Smooth muscle cell (in vitro differentiated cells): ENCODE measurements at regions not wholly inside any gene's neighbourhood (a gene's known extent, or its start where the extent isn't known, plus 50 kb on each side); places are given as distances from the start of the nearest gene placed in this dataset.

ENCODE experiments used
- DNase-seq: peaks from one replicate; lab custom pipeline; 2025; ENCODE audit not compliant: unreplicated experiment; lab: John Stamatoyannopoulos, UW
- H2AFZ ChIP-seq: fragments of 200-600 bp; sonication (generic); 2 replicates; pipeline ENCODE4 v1.6.0; 2016; ENCODE audit warnings: antibody characterized with exemption, low read depth, mild to moderate bottlenecking
- H3F3A ChIP-seq: fragments of 200-600 bp; sonication (generic); 2 replicates; pipeline ENCODE4 v1.6.0; 2017; ENCODE audit warnings: antibody characterized with exemption, low read depth
- H3K27ac ChIP-seq: fragments of 200-600 bp; sonication (generic); 2 replicates; pipeline ENCODE4 v1.5.1; 2016; ENCODE audit warnings: low read depth, mild to moderate bottlenecking
- H3K27me3 ChIP-seq: fragments of 200-600 bp; sonication (generic); 2 replicates; pipeline ENCODE4 v1.6.1; 2016; ENCODE audit warnings: low read depth, mild to moderate bottlenecking
- H3K36me3 ChIP-seq: fragments of 200-600 bp; sonication (generic); 2 replicates; pipeline ENCODE4 v1.5.1; 2016; ENCODE audit warnings: low read depth
- H3K4me1 ChIP-seq: fragments of 200-600 bp; sonication (generic); 2 replicates; pipeline ENCODE4 v1.5.1; 2016; ENCODE audit warnings: low read depth
- H3K4me2 ChIP-seq: fragments of 200-600 bp; sonication (generic); 2 replicates; pipeline ENCODE4 v1.6.0; 2016; ENCODE audit warnings: mild to moderate bottlenecking
- H3K4me3 ChIP-seq: fragments of 200-600 bp; sonication (generic); 2 replicates; pipeline ENCODE4 v1.5.1; 2016; ENCODE audit warnings: mild to moderate bottlenecking
- H3K79me2 ChIP-seq: fragments of 200-600 bp; sonication (generic); 2 replicates; pipeline ENCODE4 v1.6.0; 2016; ENCODE audit warnings: low read depth, mild to moderate bottlenecking
- H3K9ac ChIP-seq: fragments of 200-600 bp; sonication (generic); 2 replicates; pipeline ENCODE4 v1.6.0; 2016; ENCODE audit warnings: low read depth
- H3K9me3 ChIP-seq: fragments of 200-600 bp; sonication (generic); replicated peaks from 2 replicates; pipeline ENCODE4 v1.5.1; 2016; ENCODE audit warnings: low read depth
- H4K20me1 ChIP-seq: fragments of 200-600 bp; sonication (generic); 2 replicates; pipeline ENCODE4 v1.6.0; 2016; ENCODE audit warnings: low read depth
- WGBS: methylation state at CpG from one replicate; pipeline ENCODE4 v1.1.7; 2016; ENCODE audit warnings: low lambda C conversion rate; 5-methylcytosine and 5-hydroxymethylcytosine counted together
- TF ChIP-seq, protein P1 (sequence below): fragments of 200-600 bp; sonication (generic); IDR thresholded peaks from 2 replicates; pipeline ENCODE4 v1.5.1; 2017; ENCODE audit warnings: borderline replicate concordance, mild to moderate bottlenecking, antibody characterized with exemption; ENCODE audit not compliant: insufficient read depth, poor library complexity, severe bottlenecking

DNA sequence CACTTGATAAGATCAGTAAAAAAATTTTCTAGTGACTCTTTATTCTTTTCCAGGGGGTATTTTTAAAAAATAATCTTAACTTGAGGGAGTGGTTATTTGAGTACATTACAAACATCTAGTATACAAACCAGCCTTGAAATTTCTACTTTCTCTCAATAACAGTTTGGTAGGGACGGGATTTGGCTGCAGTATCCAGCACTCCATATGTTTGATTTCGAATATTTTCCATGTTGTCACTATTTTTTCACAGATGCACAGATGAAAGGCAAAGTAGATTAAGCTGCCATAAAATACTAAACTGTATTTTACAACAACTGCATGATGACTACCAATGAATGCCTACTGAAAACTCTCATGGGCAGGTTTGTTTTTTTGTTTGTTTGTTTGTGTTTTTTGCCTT, 225.0 kb downstream of the COX7B2 start:
- H3K4me3 ChIP-seq: no peak overlapping the region
- H3K4me1 ChIP-seq: no peaks in the 10 kb centered on the region
- no peak overlapping the region for H3K27ac ChIP-seq
- no peaks in the 10 kb centered on the region for H4K20me1 ChIP-seq
- H3K9ac ChIP-seq: no peak overlapping the region
- WGBS: 80% methylated on average over 2 of the region's 2 CpGs
- H3K79me2 ChIP-seq: no peaks in the 10 kb centered on the region
- H3F3A ChIP-seq: no peaks in the 10 kb centered on the region
- no peak overlapping the region for H3K4me2 ChIP-seq
- TF ChIP-seq, protein P1, sequence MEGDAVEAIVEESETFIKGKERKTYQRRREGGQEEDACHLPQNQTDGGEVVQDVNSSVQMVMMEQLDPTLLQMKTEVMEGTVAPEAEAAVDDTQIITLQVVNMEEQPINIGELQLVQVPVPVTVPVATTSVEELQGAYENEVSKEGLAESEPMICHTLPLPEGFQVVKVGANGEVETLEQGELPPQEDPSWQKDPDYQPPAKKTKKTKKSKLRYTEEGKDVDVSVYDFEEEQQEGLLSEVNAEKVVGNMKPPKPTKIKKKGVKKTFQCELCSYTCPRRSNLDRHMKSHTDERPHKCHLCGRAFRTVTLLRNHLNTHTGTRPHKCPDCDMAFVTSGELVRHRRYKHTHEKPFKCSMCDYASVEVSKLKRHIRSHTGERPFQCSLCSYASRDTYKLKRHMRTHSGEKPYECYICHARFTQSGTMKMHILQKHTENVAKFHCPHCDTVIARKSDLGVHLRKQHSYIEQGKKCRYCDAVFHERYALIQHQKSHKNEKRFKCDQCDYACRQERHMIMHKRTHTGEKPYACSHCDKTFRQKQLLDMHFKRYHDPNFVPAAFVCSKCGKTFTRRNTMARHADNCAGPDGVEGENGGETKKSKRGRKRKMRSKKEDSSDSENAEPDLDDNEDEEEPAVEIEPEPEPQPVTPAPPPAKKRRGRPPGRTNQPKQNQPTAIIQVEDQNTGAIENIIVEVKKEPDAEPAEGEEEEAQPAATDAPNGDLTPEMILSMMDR: no peak
- H3K27me3 ChIP-seq: no peaks in the 10 kb centered on the region
- H2AFZ ChIP-seq: no peak overlapping the region
- H3K36me3 ChIP-seq: no peaks in the 10 kb centered on the region
- no peaks in the 10 kb centered on the region for H3K9me3 ChIP-seq
- DNase-seq: no peak

DNA sequence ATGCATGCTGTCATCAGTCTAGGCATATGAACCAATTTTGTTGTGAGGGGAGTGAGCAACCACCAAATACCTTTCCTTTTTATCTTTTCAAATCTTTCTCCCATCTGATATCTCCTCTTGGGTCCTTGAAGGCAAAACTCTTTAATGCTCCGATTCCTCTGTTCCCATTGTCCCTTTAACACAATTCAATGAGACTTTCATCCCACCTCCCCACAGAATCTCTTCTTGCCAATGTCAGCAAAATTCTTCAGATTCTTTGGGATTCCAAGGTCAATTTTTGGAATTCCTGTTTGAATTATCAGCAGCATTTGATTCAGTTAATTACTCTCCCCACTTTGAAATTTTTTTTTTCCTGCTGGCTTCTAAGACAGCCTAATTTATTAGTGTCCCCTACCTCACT, 232.7 kb downstream of the COX7B2 start:
- Histone ChIP-seq H2AFZ (no peak overlapping the region), H3K79me2 (no peaks in the 10 kb centered on the region), H3K36me3 (no peaks in the 10 kb centered on the region), H3K9me3 (no peaks in the 10 kb centered on the region), H3F3A (no peaks in the 10 kb centered on the region), H4K20me1 (no peaks in the 10 kb centered on the region), H3K9ac (no peak overlapping the region), H3K27ac (no peak overlapping the region), H3K4me1 (no peaks in the 10 kb centered on the region), H3K27me3 (no peaks in the 10 kb centered on the region), H3K4me2 (no peak overlapping the region), H3K4me3 (no peak overlapping the region)
- 64% methylated on average over 1 of the region's 1 CpG for WGBS
- DNase-seq: no peak
- TF ChIP-seq, protein P1: no peak

- H3K4me1 ChIP-seq: no peaks in the 10 kb centered on the region
- no peaks in the 10 kb centered on the region for H4K20me1 ChIP-seq
- no peak overlapping the region for H2AFZ ChIP-seq
- H3K4me3 ChIP-seq: no peak overlapping the region
- no peaks in the 10 kb centered on the region for H3K36me3 ChIP-seq
- no peak overlapping the region for H3K9ac ChIP-seq
- TF ChIP-seq, protein P1: no peak
- no peaks in the 10 kb centered on the region for H3K27me3 ChIP-seq
- H3F3A ChIP-seq: no peaks in the 10 kb centered on the region
- no peaks in the 10 kb centered on the region for H3K79me2 ChIP-seq
- no peak overlapping the region for H3K27ac ChIP-seq
- DNase-seq: no peak
- no peaks in the 10 kb centered on the region for H3K9me3 ChIP-seq
- no peak overlapping the region for H3K4me2 ChIP-seq
Observed at GRCh38 chr4:46674326-46674725, 234.7 kb downstream of the COX7B2 start.

DNA sequence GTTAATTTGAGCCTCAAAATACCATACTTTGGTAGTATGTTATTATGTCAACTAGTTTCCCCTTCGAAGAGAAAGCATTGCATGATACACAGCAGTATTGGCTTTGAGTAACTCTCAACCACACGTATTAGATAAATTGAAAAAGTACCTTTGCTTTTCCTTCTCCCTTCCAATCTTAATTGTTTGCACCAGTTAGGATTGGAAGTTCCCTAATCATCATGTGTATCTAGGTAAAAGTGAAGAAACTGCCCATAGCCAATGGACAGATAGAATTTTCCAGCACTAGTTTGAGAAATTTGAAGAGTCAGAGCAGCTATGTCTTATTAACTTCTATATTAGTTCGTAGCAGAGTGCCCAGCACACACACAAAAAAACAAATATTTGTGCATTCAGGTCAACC, 241.3 kb downstream of the COX7B2 start:
- WGBS: 76% methylated on average over 3 of the region's 3 CpGs
- Histone ChIP-seq H3K9ac (no peak overlapping the region), H4K20me1 (no peaks in the 10 kb centered on the region), H3K27me3 (no peaks in the 10 kb centered on the region), H2AFZ (no peak overlapping the region), H3K4me2 (no peak overlapping the region), H3F3A (no peaks in the 10 kb centered on the region), H3K4me1 (no peaks in the 10 kb centered on the region), H3K9me3 (no peaks in the 10 kb centered on the region), H3K27ac (no peak overlapping the region), H3K4me3 (no peak overlapping the region), H3K79me2 (no peaks in the 10 kb centered on the region), H3K36me3 (no peaks in the 10 kb centered on the region)
- TF ChIP-seq, protein P1: no peak
- DNase-seq: no peak
